Muscle of leg (tissue), 3 donors: ENCODE measurements at regions not wholly inside any gene's neighbourhood (a gene's known extent, or its start where the extent isn't known, plus 50 kb on each side); places are given as distances from the start of the nearest gene placed in this dataset.

Source experiments
- DNase-seq: peaks from one replicate; pipeline ENCODE4 v3.0.0; 2013
- H3K27ac ChIP-seq: one replicate; pipeline ENCODE4 v1.5.1; 2013; ENCODE audit warnings: mild to moderate bottlenecking, low read length, control low read depth
- H3K27me3 ChIP-seq: one replicate; pipeline ENCODE4 v1.6.1; 2013; ENCODE audit warnings: low read length; ENCODE audit not compliant: control insufficient read depth, insufficient read depth
- H3K36me3 ChIP-seq: one replicate; pipeline ENCODE4 v1.6.1; 2013; ENCODE audit warnings: low read length; ENCODE audit not compliant: control insufficient read depth, insufficient read depth
- H3K4me1 ChIP-seq: one replicate; pipeline ENCODE4 v1.6.1; 2013; ENCODE audit warnings: low read length; ENCODE audit not compliant: control insufficient read depth, insufficient read depth
- H3K4me3 ChIP-seq: one replicate; pipeline ENCODE4 v1.5.1; 2013; ENCODE audit warnings: low read length, control low read depth
- H3K9me3 ChIP-seq: replicated peaks from 2 replicates; pipeline ENCODE4 v1.6.1; 2013; ENCODE audit warnings: low read depth, low read length; ENCODE audit not compliant: control insufficient read depth
- WGBS: methylation state at CpG from one replicate; pipeline ENCODE4 v1.1.5; 2013; ENCODE audit warnings: missing lambda C conversion rate; ENCODE audit not compliant: insufficient coverage; 5-methylcytosine and 5-hydroxymethylcytosine counted together

- H3K4me1 ChIP-seq, result no peaks in the 10 kb centered on the region
- H3K27ac ChIP-seq, result no peak overlapping the region
- no peaks in the 10 kb centered on the region for H3K27me3 ChIP-seq
- no peaks in the 10 kb centered on the region for H3K9me3 ChIP-seq
- WGBS, result 40% methylated on average over 2 of the region's 6 CpGs
- H3K36me3 ChIP-seq, result no peaks in the 10 kb centered on the region
- DNase-seq, result no peak
- no peak overlapping the region for H3K4me3 ChIP-seq
These were observed 400.2 kb upstream of the DDI1 start for GRCh38 chr11:103636232-103636631.

- no CpG with 5 or more reads among the region's 2 CpGs for WGBS
- no peak for DNase-seq
- H3K27me3 ChIP-seq, result no peaks in the 10 kb centered on the region
- no peak overlapping the region for H3K27ac ChIP-seq
- no peaks in the 10 kb centered on the region for H3K9me3 ChIP-seq
- H3K4me3 ChIP-seq, result no peak overlapping the region
- no peaks in the 10 kb centered on the region for H3K36me3 ChIP-seq
- no peaks in the 10 kb centered on the region for H3K4me1 ChIP-seq
These were observed 399.1 kb upstream of the DDI1 start for GRCh38 chr11:103637295-103637694.

- Histone ChIP-seq H3K27me3 (no peaks in the 10 kb centered on the region), H3K27ac (no peak overlapping the region)
- no peak for DNase-seq
These were observed 398.6 kb upstream of the DDI1 start for GRCh38 chr11:103637831-103638230.

GRCh38 chr11:103644676-103645075, 391.8 kb upstream of the DDI1 start:
- 93% methylated on average over 16 of the region's 20 CpGs for WGBS

More at GRCh38 chr11:103637831-103638230, 398.6 kb upstream of the DDI1 start:
- no peaks in the 10 kb centered on the region for H3K36me3 ChIP-seq
- no peaks in the 10 kb centered on the region for H3K4me1 ChIP-seq
- H3K9me3 ChIP-seq, result no peaks in the 10 kb centered on the region
- H3K4me3 ChIP-seq, result no peak overlapping the region

GRCh38 chr11:103648054-103648453, 388.4 kb upstream of the DDI1 start:
- no peaks in the 10 kb centered on the region for H3K4me1 ChIP-seq
- H3K9me3 ChIP-seq, result peaks cover 7% of the 10 kb centered on the region
- H3K4me3 ChIP-seq, result no peak overlapping the region
- DNase-seq, result no peak
- no peaks in the 10 kb centered on the region for H3K36me3 ChIP-seq
- H3K27me3 ChIP-seq, result no peaks in the 10 kb centered on the region
- H3K27ac ChIP-seq, result no peak overlapping the region

More at GRCh38 chr11:103644676-103645075, 391.8 kb upstream of the DDI1 start:
- Histone ChIP-seq H3K4me3 (no peak overlapping the region), H3K27ac (no peak overlapping the region), H3K36me3 (no peaks in the 10 kb centered on the region), H3K4me1 (no peaks in the 10 kb centered on the region), H3K27me3 (no peaks in the 10 kb centered on the region), H3K9me3 (no peaks in the 10 kb centered on the region)
- no peak for DNase-seq

GRCh38 chr11:103648670-103649400, 387.6 kb upstream of the DDI1 start:
- Histone ChIP-seq H3K9me3 (peaks cover 7% of the 10 kb centered on the region), H3K4me1 (no peaks in the 10 kb centered on the region), H3K36me3 (no peaks in the 10 kb centered on the region), H3K27me3 (no peaks in the 10 kb centered on the region), H3K27ac (no peak overlapping the region), H3K4me3 (no peak overlapping the region)
- no peak for DNase-seq
- WGBS, result no CpG with 5 or more reads among the region's 1 CpG

- no CpG with 5 or more reads among the region's 3 CpGs for WGBS
- Histone ChIP-seq H3K4me3 (no peak overlapping the region), H3K27me3 (no peaks in the 10 kb centered on the region), H3K36me3 (no peaks in the 10 kb centered on the region), H3K4me1 (no peaks in the 10 kb centered on the region), H3K9me3 (peaks cover 7% of the 10 kb centered on the region), H3K27ac (no peak overlapping the region)
- DNase-seq, result no peak
These were observed 387.0 kb upstream of the DDI1 start for GRCh38 chr11:103649401-103649895.

GRCh38 chr11:103650330-103650729, 386.1 kb upstream of the DDI1 start:
- H3K4me3 ChIP-seq, result no peak overlapping the region
- no peaks in the 10 kb centered on the region for H3K4me1 ChIP-seq
- H3K9me3 ChIP-seq, result peaks cover 7% of the 10 kb centered on the region
- 100% methylated on average over 1 of the region's 1 CpG for WGBS
- no peaks in the 10 kb centered on the region for H3K36me3 ChIP-seq
- H3K27me3 ChIP-seq, result no peaks in the 10 kb centered on the region
- H3K27ac ChIP-seq, result no peak overlapping the region
- DNase-seq, result no peak

GRCh38 chr11:103651341-103651998, 385.0 kb upstream of the DDI1 start:
- Histone ChIP-seq H3K27ac (no peak overlapping the region), H3K27me3 (no peaks in the 10 kb centered on the region), H3K36me3 (no peaks in the 10 kb centered on the region), H3K4me3 (no peak overlapping the region), H3K4me1 (no peaks in the 10 kb centered on the region), H3K9me3 (peaks cover 7% of the 10 kb centered on the region)
- WGBS, result no CpG with 5 or more reads among the region's 5 CpGs
- DNase-seq, result no peak

GRCh38 chr11:103652013-103652412, 384.4 kb upstream of the DDI1 start:
- H3K27me3 ChIP-seq, result no peaks in the 10 kb centered on the region
- no CpG with 5 or more reads among the region's 1 CpG for WGBS

More at GRCh38 chr11:103652013-103652412, 384.4 kb upstream of the DDI1 start:
- DNase-seq, result no peak
- H3K4me3 ChIP-seq, result no peak overlapping the region
- peaks cover 7% of the 10 kb centered on the region for H3K9me3 ChIP-seq
- H3K27ac ChIP-seq, result no peak overlapping the region
- no peaks in the 10 kb centered on the region for H3K4me1 ChIP-seq
- no peaks in the 10 kb centered on the region for H3K36me3 ChIP-seq
